Activated CD8-positive, alpha-beta memory T cell treated with anti-CD3 and anti-CD28 coated beads, Interleukin-2, amount 50 U/mL, for 24 hours (primary cell): ENCODE measurements at regions not wholly inside any gene's neighbourhood (a gene's known extent, or its start where the extent isn't known, plus 50 kb on each side); places are given as distances from the start of the nearest gene placed in this dataset.

ENCODE experiments used
- DNase-seq: peaks from one replicate; pipeline ENCODE4 v3.0.0-alpha.2; 2020; ENCODE audit errors: extremely low read depth

DNA sequence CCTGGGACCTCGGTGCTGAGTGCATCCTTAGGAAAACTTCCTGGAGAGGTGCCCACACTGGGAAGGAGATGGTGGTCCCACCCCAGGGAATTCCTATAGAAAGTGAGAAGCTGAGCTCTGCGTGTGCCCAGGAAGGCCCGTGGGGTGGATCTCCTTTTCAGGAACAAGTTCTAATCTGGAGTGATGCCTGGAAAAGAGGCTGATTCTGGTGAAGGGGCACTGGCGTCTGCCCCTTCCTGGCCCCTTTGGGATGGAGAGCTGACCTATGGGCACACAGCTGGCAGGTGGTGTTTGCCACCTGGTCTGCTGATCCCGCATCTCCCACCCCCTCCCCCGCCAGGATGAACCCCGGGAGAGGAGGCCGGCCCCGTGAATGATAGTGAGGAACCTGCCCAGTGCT, 142.0 kb upstream of the RTL1 start:
- no peak for DNase-seq

DNA sequence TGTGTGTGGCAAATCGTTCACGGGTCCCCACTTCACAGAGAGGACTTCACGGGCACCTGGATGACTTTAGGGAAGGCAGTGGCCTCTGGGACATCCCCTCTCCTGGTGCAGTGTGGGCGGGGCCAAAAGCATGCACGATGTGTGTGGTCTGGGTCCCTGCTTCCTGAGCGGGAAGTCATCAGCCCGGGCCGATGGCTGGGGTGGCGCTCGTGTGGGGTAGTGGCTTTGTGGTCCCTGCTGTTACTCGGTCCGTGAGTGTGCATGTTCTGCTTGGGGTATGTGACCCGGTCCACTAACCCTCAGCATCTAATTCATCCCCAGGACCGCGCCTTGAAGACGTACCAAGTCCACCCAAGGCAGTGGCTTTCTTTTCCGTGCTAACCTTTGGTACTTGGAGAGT, 142.5 kb upstream of the RTL1 start:
- no peak for DNase-seq

DNA sequence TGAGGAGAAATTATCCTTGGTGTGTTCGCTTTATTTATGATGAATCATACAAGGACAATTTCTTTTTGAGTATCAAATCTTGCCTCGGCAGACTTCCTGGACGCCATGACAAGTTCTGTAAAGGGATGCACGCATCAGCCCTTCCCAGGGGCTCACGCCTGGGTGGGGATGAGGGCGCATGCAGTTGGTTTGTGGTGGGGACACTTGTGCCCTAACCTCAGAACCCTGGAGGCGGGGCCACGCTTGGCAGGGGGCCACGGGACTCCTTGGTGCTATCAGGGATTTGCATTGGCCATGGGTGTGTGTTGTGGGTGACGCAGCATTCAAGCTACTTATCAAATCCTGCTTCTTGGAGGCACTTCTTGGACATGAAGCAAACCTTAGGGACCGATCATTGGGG, 143.8 kb upstream of the RTL1 start:
- DNase-seq: no peak

DNA sequence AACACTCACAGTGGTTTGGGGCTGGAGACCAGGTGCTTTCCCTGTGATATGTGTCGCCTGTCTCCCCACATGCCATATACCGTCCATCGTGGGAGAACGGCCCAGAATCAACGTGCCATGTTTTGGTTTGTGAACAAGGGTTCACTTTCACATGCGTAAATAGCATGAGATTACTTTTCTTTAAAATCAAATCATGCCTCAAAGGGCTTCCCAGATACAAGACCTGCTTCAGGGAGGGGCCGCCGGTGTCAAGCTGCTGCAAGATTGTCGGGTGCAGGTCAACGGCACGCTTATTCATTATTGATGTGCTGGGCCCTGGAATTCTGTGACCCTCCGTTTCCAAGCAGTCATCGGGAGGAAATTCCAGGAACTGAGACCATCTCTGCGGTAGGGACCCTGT, 145.2 kb upstream of the RTL1 start:
- no peak for DNase-seq

DNA sequence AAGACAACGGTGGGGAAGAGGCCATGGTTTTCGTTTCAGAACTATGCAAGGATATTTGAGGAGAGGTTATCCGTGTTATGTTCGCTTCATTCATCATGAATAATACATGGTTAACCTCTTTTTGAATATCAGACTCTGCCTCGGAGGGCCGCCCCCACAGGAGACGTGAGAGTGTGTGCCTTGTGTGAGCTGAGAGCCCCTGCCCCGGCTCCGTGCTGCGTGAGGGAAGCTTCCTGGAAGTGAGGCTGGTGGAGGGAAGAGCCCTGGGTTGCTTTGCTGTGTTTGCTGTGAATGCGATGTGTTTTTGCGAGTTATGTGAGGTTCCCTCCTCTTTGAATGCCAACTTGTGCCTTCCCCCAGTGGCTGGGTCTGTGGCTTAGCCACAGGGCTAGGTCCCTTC, 146.0 kb upstream of the RTL1 start:
- no peak for DNase-seq

DNA sequence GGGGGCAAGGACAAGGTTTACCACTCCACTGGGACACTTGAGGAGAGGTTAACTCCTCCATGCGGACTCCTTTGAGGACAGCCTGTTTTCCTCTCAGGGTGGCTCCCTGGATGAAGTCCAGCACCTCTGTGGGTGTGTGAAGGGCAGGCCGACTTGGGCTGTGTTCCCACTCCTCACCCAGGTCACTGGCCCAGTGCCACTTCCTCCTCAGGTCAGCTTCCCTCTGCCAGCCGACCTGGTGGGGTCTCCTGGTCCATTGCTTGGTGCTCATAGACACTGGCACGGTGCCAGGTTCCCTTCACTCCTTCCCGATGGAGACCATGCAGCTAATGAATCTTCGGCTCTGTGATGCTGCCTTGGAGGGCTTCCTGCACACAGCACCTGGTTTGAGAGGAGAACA, 146.4 kb upstream of the RTL1 start:
- DNase-seq: no peak

DNA sequence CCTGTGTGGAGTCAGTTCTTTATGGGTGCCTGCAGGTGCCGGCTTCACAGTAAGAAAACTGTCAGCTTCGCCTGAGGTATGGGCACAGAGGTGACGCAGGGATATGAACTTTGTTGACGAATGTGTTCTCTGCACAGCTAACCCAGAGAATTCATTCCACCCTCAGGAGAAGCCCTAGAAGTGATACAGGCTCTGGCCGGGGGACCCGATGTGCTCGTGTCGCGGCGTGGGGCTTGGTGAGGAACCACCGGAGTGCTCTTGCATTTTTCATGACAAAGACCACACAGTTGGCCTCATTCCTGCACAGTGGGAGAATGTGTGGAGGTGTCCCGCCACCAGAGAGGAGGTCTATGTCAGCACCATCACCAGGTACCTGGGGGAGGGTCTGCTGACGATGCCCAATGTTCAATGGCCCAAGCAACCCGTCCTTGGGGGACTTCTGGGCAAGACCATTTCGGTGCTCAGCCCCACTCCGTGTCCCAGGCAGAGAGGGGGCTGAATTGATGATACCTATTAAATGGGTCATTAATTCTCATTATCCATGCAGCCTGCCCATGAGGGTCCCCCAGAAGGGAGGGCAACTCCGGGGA, 147.5 kb upstream of the RTL1 start:
- no peak for DNase-seq

DNA sequence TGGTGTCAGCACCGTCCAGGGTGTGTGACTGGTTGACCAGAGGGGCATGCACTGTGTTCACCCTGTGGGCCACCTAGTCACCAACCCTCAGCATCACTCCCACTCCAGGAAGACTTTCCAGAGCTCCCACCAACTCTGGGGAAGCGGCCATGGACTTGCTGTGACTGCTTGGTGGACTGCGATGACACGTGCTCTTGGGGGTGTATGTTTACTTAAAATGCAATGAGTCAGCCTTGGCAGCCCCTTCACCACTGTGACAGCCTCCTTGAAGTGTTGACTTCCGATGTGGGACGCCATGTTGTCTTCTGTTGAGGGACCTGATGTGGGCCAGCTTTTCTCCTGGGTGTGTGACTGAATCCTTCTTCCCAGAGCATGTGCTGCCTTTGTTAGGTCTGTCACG, 151.1 kb upstream of the RTL1 start:
- no peak for DNase-seq

DNA sequence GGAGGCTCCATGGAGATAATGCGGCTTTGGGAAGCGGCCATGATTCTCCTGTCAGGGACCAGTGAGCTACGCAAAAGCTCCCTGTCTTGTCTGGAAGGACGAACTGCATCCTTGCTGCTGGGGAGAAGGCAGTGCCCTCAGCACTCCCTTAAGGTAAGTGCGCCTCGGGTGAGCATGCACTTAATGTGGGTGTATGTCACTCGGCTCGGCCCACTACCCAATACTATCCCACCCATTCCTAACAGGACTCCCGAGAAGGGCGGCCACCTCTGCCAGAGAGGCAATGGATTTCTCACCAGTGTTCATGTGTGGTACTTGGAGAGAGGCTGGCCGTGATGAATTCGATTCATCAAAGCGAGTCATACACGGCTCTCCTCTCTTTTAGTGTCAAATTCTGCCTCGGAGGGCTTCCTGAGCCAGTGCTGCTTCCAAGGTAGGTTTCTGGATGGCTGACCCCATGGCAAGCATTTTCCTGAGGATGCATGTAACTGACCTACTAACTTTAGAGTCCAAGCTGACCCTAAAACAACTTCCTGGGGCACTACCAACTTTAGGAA, 151.7 kb upstream of the RTL1 start:
- DNase-seq: no peak

DNA sequence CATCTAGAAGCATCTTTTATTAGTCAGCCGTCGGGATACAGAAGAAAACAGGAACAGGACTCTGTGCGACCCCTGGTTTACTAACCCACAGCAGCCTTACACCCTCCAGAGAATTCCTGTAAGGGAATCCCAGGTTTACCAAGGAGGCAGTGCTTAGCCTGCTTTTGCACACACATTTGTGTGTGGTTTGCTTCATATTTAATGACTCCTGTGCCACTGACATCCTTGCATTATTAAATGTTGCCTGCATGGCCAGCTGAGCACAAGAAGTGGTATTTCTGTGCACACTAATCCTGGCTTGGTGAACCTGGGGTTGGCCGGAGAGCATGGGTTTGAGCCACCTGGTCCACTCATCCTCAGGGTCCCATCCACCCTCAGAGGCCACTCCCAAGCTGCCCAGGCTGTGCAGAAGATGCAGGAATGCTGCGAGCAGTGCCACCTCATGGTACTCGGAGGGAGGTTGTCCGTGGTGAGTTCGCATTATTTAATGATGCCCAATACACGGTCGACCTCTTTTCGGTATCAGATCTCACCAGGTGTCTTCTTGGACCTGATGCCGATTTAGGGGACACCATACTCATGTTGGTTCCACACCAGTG, 152.4 kb upstream of the RTL1 start:
- DNase-seq: no peak

DNA sequence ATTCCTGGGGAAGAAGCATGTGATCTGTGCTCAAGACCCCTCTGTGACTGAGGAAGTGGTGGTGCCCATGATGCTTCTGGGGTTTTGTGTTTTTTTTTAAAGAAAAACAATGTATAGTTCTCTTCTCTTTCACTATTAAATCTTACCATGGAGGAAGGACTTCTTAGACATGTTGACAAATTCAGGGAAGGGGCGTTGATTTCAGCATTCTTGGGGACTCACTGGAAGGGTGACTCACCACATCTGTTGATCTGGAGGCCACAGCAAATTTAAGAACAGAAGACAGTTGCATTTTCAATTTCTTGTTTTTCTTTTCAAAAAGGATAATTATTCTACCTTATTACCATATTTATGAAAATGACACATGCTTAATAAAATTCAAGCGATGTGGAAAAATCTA, 152.9 kb upstream of the RTL1 start:
- no peak for DNase-seq

DNA sequence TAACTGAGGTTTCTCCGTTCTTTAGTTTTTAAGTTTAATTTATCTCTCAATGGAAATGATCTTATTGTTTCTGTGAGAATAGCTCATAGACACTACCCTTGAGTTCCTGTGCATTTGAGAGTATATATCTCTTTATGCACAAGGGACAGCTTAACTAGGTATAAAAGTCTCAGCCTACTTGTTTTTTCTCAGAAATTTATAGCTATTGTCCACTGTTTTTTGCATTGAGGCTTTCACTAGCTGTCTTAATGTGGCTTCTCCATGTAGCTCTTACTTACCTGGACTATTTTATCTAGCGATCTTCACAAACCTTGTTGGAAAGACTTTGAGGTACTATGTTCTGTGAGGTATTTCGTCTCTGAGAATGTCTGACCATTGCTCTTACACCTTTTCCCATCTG, 153.9 kb upstream of the RTL1 start:
- no peak for DNase-seq

DNA sequence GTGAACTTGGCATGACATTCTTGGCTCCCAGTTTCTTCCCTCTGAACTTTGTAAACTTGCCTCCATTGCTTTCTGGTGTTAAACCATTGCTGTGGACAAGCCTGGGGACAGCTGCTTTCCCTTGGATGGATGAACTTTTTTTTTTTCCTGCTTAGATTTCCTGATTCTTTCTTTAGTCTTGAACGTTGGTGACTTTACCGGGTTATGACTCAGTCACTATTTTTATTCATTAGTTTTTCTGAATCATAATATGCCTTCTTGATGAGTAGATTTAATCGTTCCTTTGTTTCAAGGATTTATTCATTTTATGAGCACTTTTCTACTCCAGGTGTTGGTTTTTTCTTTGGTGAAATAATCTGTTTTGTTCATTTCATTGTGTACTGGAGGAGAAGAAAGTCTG, 155.0 kb upstream of the RTL1 start:
- DNase-seq: no peak

DNA sequence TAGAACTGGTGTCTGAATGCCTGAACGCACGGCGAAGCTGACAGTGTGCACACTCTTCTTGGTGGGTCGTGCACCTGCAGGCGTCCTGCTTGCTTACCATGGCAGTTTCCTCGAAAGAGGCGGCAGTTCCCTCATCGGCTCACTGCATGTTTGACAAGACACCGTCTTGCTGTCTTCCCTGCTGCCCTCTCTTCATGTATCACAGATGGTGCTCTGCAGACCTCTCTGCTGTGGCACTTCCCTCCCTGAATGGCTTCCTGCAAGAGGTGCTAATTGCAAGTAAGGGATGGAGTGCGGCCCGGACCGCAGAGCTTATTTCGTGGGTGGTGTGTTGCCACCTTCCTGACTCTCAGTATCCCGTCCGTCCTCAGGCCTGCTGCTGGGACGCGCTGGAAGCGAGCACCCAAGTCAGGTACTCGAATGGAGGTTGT, 156.7 kb upstream of the RTL1 start:
- no peak for DNase-seq

DNA sequence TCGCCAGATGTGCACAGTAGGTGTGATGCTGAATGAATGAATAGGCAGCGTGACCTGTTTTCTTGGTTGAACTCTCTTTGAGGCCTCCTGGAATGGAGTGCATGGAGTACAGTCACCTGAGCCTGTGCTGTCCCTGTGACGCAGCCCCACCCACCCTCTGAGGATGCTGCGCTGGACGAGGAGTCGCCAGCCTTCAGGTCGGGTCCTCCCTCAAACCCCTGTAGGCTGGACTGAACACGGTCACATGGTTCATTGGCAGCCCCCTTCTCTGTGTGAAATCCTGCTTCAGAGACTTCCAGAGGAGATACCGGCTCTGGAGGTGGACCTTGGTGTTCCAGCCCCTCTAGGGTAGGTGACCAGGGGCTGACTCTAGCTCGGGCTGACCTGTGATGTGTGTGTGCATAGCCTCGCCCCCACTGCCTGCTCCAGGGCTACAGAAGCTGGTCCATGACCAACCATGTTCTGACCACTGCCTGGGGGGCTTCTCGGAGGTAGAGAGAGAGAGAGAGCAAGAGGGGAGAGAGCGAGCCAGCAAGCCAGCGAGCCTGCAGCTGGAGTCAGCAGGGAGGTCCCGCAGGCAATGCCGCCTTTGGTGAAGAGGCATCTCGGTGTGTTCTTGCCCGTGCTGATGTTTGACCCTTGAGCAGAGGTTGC, 158.0 kb upstream of the RTL1 start:
- DNase-seq: no peak

DNA sequence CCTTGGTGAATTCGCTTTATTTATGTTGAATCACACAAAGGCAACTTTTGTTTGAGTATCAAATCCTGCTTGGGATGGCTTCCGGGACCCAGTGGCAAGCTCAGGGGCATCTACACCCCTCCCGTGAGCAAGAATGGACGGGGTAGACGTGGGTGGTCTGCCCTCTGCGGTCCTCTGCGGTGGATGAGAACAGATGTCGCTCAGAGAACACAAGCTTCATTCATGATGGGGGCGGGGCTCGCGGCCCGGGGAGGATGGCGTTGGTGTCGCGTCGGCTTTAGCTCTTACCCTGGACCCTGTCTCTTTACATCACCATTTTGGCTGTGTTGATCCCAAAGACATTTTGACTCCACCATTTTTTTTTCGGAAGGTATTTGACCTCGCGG, 158.5 kb upstream of the RTL1 start:
- DNase-seq: no peak

DNA sequence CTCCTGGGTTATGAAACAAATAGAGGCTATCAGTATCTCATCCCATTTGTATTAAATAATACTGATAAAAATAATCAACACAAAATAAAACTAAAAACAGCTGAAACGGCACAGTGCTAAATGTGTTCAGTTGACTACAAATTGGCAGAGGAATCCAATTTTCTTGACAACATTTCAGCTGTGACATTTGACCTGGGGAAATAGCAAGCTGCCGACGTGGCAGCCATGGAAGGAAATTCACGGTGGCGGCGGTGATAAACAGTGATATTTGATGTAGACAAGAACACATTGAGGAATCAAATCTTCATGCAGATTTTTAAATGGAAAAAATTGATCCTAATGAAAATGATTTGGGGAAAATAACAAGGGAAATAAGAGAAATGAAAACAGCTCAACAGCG, 159.1 kb upstream of the RTL1 start:
- no peak for DNase-seq

DNA sequence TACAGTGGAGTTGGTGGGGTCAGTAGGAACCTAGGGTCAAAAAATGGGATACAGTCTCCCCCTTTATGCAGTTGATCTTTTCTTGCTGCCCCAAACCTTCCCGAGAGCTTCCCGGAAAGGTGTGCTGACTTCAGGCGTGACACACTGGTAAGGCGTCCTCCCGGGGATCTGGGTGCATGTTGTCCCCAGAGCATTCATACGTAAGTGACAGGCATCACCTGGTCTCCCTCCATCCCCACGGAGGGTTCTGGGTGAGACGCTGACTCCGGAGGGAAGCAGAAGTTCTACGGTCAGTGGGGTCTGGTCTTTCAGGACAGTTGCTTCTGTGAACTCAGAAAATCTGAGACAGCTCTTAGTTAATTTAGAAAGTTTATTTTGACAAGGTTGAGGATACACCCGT, 159.6 kb upstream of the RTL1 start:
- DNase-seq: no peak

DNA sequence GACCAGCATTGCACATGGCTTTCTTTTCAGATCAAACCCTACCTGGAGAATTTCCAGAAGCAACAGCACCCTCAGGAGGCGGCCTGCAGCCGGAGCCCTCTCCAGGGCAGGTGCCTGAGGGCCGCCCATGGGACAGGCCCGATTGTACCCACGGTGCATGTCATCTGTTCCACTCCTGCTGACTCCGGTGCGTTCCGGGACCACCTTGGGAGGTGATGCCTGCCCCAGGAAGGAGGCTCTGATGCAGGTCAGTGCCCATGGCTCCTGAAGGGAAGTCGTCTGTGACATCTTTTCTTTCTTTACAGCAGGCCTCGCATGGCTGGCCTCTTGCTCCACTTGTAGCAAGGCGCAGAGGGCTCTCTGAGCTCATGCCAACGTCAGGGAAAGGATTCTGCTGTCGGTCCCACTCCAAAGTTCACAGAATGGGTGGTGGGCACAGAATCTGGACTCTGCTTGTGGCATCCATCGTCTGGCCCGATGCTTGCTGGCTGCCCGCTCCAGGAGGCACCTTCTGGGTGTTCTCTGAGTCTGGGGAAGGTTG, 160.7 kb upstream of the RTL1 start:
- no peak for DNase-seq

DNA sequence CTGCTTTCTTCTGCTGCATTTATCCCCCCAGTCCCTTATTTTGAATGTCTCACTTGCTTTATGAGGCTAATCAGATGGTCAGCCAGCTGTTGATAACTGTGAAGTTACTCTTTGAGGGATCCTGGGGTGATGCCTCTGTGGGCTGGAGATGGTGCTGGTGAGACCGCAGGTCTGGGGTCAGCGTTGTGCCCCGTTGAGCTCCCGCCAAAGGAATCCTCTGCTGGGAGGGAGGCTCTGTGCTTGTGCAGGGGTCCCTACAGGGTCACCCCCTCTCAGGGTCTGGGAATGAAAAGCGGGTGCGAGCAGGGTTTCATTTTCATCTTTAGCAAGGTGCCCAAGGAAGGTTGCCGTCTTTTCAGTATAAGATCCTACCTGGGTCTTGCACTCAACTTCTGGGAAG, 161.2 kb upstream of the RTL1 start:
- DNase-seq: no peak

DNA sequence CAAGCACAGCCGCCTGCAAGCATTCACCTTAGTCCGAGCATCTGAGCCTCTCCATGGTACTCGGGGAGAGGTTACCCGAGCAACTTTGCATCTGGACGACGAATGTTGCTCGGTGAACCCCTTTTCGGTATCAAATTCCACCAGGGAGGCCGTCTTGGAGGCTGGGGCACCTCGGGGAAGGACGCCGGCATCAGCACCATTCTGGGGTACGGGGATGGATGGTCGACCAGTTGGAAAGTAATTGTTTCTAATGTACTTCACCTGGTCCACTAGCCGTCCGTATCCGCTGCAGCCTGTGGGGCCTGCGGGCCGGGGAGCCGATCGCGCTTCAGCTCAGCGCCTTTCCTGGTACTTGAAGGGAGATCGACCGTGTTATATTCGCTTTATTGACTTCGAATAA, 161.7 kb upstream of the RTL1 start:
- no peak for DNase-seq

DNA sequence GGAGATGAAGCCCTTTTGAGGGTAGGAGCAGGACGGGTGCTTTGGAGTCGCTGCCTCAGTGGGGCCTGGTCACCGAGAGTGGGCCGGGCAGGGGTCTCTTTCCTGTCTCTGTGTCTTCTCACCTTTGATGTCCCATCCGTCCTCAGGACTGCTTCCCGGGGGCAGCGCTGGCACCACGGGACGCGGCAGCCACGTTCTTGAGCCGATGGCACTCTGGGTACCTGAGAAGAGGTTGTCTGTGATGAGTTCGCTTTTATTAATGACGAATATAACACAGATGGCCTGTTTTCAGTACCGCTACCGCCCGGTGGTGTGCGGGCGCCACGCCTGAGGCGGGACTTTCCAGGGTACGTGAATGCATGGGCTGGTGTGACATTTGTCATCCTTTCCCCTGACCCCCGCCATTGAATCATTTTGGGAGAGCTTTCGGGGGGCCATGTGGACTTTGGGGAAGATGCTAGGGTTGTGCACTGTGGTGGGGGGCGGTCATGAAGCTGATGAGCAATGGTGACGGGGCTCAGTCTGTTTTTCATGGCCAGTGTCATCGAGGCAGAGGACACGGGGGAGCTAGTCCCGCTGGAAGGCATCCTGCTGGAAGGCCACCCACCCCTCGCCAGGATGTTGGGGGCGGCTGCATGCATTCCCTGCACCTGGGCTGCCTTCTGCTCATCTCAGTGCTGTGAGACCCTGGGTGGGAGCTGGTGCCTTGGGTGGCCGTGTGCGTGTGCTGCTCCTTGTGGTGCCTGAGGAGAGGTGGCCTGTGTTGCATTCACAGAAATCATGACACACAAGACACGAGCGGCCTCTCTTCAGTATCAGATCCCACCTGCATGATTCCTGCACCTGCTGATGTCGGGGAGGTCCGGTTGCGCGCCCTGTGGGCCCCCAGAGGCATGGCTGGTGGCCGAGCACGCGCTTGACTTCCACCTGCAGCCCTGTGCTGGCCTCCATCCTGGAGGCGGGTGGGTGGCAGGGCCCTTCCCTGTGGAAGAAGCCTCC, 162.5 kb upstream of the RTL1 start:
- no peak for DNase-seq
